ENCODE measurements at regions not wholly inside any gene's neighbourhood (a gene's known extent, or its start where the extent isn't known, plus 50 kb on each side); places are given as distances from the start of the nearest gene placed in this dataset.

DNA sequence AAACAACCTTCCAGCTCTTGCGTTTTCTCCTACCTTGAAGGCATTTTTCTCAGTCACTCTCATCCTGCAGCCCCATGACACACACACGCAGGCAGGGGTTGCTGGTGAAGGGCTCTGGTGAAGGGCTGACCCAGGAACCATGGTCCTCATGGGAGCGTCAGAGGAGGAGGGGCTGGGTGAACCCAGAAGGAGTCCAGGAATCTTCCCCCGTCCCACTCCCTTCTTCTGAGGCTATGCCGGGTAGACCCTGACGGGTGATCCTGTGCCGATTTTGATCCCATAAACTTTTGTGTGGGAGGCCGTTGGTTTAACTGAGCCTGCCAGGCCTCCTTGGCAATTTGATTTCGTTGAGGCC lies 278.4 kb upstream of the FOXF1 start:
- TF ChIP-seq, protein P1, sequence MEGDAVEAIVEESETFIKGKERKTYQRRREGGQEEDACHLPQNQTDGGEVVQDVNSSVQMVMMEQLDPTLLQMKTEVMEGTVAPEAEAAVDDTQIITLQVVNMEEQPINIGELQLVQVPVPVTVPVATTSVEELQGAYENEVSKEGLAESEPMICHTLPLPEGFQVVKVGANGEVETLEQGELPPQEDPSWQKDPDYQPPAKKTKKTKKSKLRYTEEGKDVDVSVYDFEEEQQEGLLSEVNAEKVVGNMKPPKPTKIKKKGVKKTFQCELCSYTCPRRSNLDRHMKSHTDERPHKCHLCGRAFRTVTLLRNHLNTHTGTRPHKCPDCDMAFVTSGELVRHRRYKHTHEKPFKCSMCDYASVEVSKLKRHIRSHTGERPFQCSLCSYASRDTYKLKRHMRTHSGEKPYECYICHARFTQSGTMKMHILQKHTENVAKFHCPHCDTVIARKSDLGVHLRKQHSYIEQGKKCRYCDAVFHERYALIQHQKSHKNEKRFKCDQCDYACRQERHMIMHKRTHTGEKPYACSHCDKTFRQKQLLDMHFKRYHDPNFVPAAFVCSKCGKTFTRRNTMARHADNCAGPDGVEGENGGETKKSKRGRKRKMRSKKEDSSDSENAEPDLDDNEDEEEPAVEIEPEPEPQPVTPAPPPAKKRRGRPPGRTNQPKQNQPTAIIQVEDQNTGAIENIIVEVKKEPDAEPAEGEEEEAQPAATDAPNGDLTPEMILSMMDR (conservative IDR thresholded peaks at IDR 0.05 in 1 of 2, IDR thresholded peaks at IDR 0.05 in 1 of 2; ENCODE audit: extremely low read depth in 1 of 2, insufficient read depth in 1 of 2, low read depth in 1 of 2, low read length in 2 of 2), result no peak
- no peak for TF ChIP-seq EZH2 (IDR thresholded peaks at IDR 0.05; ENCODE audit: borderline replicate concordance, low read length)
